NCI-H2107 treated with DMSO at 0.1 percent for 48 hours (cell line): ENCODE measurements at regions not wholly inside any gene's neighbourhood (a gene's known extent, or its start where the extent isn't known, plus 50 kb on each side); places are given as distances from the start of the nearest gene placed in this dataset.
"Not testable (repeated sequence)": the region's sequence is repeated elsewhere in the genome, so short reads cannot be mapped to it uniquely, and the experiment has no call there.

ENCODE experiments used
- DNase-seq: peaks from one replicate; lab custom pipeline; 2025; ENCODE audit not compliant: unreplicated experiment; lab: John Stamatoyannopoulos, UW

DNA sequence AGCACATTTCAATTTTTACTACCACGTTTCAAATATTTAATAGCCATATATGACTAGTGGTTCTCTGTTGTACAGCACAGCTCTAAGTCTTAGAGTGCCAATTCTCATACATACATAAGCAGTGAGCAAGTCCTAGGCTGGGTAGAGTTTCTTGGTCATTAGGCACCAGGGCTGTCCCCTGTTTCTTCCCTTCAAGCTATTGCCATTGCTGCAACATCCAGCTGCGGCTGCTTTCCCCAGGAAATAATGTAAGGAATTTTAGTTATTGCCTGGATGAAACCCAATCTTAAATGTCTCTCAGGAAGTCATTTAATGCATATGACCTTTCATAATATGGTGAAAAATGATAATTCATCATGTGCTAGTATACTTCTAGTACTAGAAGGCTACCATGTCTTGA, 74.1 kb upstream of the PPP3CA start:
- no peak for DNase-seq

DNA sequence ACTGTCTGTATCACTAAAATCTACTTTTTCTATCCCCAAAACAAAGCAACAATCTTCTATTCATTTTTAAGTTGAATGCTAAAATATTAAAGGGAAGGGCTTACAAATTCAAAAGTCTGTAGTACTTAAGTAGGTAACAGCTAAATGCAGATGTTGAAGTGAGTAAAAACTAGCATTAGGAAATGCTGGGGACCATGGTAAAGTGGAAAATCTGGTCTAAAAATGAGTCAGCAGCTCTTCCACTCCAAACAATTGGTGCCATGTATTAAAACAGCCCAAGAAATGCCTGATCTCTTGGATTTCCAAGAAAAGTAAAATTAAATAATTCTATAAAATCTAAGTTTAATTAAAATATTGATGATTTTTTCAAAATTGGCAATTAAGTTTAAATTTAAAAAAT, 73.3 kb upstream of the PPP3CA start:
- DNase-seq = no peak

DNA sequence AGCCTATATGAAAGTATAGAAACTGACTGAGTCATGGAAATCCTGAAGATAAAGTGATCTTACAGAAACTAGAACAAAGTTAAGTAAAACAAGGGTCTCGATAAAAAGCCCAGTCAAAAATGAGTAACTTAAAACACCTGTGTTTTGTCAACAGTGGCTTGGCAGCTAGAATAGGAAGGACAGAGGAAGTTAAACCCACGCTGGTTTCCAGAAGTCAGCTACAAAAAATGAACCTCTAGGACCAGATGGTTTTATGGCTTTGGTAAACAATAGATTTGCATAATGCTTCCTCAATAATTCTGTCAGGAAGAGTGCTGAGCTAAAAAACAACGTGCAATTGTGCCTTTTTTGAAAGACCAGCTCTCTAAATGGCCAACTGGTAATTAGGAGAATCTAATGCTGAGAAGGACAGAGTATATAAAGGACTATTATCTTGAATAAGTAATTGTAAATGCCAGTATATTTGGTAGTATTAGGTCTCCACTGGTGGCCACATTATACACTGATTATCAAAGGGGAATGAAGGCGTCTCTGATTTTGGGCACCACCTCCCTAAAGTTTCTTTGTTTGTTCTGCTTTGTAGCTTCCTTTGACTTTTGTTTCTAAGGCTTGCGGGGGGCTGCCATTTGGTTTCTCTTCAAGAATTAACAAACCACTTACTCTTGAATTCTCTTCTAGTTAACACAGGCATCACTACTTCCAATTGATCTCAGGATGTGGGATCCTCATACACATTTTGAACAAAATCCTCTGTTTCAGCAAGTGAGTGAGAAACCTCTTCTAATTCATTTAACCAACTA, 72.2 kb upstream of the PPP3CA start:
- no peak for DNase-seq

DNA sequence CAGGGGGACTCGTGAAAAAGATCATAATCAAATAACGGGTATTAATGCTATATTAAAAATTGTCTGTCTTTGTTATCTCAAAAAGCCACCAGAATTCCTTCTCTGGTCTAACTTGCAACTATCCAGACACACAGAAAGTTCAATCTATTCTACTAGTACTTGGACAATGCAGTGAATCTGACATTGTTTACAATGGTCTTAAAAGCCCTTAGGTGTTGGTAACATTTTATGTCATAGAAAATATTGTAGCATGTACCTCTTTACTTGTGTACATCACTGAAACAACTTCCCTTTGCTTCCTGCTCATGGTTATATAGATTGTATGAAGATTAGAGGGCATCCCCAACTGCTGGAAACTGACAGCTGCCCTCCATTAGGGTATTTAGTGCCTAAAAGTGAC, 71.1 kb upstream of the PPP3CA start:
- no peak for DNase-seq

DNA sequence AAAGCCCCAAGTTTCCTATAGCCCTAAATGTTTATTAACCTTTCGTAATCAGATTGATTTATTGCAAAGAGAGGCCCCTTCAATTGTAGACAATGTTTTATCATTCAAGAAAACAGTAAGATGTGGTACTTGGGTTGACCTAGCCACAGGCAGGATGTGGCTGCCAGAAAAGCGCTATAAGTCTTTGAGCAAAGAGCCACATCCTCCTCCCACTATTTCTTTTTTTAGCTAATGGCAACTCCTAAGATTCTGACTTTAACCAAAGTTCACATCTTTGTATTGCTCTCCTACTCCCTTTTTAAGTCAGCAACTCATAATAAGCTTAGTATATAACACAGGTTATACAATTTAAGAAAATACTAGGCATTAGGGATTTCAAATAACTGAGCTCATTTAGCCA, 70.7 kb upstream of the PPP3CA start:
- DNase-seq = no peak

DNA sequence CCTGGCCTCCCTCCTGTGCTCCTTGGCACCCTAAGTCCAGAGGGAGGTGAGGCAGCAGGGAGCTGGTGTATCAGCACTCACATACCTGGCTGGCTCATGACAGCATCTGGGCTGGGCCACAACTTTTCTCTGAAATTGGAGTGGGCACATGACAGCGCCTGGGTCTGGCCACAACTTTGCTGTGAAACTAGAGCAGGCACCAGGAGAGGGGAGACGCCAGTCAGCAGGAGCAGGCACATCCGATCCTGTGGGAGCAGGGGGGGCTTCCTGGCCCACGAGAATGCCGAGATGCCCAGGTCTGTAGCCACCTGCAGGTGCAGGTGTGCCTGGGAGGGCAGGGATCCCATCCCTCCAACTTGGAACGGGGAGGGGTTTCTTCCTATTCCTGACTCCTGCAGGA, 69.7 kb upstream of the PPP3CA start:
- DNase-seq = no peak

DNA sequence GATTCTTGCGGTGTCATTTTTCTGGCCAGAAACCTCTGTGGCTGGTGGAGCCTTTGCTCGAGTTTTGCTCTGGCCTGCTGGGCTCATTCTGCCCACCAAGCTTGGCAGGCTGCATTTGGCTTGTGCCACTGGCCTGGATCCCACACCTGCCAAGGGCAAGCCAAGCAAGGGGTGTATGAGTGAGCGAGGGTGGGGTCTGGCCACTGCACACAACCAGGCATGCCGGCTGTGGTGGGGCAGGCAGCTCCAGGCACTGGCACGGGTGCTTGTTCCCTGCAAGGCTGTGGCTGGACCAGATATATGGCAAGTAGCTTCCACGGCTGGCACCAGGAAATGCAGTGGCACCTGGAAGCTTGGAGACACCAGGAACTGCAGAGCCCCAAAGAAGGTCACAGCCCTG, 68.6 kb upstream of the PPP3CA start:
- DNase-seq = no peak

DNA sequence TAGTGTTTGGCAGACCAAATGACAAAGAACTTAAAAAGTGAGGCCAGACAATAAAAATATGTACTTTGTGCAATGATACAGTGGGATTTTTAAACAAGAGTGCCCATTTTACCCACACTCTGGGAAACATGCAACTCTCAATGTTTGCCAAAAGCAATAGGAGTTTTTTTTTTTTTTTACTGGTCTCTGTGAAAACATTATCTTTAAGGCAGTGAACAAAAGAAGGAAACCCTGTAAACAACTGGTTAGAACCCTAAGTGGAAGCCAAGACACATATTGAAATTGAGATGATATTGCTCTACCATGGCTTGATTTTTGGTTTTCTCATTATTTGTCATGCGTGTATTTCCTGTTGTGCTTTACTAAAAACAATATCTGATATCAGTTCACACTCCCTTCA, 67.2 kb upstream of the PPP3CA start:
- no peak for DNase-seq

- DNase-seq = no peak
These were observed 64.6 kb upstream of the PPP3CA start for GRCh38 chr4:101411926-101412325.

DNA sequence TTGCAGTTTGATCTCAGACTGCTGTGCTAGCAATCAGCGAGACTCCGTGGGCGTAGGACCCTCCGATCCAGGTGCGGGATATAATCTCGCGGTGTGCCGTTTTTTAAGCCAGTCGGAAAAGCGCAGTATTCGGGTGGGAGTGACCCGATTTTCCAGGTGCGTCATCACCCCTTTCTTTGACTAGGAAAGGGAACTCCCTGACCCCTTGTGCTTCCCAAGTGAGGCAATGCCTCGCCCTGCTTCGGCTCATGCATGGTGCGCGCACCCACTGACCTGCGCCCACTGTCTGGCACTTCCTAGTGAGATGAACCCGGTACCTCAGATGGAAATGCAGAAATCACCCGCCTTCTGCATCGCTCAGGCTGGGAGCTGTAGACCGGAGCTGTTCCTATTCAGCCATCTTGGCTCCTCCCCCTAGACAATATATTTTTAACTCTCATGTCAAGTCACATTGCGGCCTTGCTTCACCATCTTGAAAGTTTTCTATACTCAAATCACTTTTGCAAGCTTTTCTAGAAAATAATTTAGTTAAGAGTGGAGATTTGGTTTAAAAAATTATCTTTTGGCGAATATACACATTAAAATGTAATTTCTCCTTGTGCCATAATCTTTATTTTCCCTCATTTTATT, 64.1 kb upstream of the PPP3CA start:
- DNase-seq = not testable (repeated sequence)

DNA sequence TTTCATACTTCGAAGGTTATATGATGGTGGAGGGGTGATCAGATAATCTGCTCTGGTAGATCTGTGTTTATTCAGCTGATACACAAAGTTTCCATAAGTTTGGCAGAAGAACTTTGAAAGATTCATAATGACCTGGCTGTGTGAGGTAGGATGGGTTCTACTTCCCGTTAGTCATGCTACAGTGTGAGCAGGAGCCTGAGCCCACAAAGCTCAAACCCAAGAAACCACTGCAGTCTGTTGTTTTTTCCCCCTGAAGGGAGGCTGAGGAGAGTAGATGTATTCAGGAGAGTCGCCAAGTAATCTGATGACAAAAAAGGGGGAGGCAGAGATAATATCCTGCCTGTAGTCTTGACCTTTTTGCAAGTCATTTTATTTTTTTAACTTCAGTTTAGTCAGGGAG, 52.8 kb upstream of the PPP3CA start:
- DNase-seq = no peak

DNA sequence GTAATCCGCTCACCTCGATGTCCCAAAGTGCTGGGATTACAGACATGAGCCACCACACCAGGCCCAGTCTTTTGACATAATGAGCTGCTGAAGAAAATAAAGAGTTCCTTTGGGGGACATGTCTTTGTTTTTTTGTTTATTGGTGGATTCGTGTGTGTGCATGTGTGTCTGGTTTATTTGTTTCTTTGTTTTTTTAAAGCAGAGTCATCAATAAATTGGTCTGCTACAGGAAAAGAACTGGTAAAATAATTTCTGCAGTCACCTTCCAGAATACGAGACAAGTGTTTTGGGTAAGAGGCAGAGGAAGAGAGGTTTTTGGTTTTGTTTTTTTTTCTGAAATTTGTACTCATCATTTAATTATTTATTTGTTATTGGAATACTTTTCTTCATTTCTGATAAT, 51.5 kb upstream of the PPP3CA start:
- DNase-seq = no peak
